ENCODE measurements at regions not wholly inside any gene's neighbourhood (a gene's known extent, or its start where the extent isn't known, plus 50 kb on each side); places are given as distances from the start of the nearest gene placed in this dataset.

DNA sequence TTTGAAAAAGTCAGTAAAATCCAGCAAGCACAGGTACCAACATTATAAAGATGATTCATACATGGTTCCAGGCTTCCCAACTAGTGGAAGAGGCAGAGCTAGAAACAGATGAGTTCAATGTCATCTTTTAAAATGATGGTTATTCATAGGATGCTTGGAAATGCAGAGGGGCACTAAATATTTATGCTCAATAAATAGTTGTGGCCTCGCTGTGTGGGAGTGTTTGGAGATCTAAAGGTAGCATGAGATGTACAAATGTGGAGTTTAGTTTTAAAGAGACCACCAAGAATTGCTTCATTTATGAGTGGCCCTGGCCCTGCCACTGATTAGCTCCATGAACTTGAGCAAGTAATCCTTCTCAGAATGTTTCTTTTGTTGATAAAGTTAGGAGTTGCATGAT, 182.2 kb downstream of the ETS1 start:
- dilution Hi-C loops (cut with MboI; ENCODE audit: extremely low pct_ligation_motif_present, low sequenced_read_pairs): no loop called here
- Histone ChIP-seq H3K79me2 (ENCODE audit: control insufficient read depth, insufficient read depth, low read length) (no peaks in the 10 kb centered on the region), H3K4me3 (replicated peaks in 1 of 3; ENCODE audit: insufficient read depth in 1 of 3, low read depth in 1 of 3, low read length in 3 of 3) (no peak overlapping the region), H3K9ac (replicated peaks; ENCODE audit: extremely low read depth, insufficient read depth, low read length) (no peak overlapping the region), H3K4me1 (ENCODE audit: control insufficient read depth, extremely low read depth, insufficient read depth, low read length) (no peaks in the 10 kb centered on the region), H2AFZ (ENCODE audit: low read depth, low read length) (no peak overlapping the region), H3K27me3 (ENCODE audit: control insufficient read depth in 2 of 2, insufficient read depth in 2 of 2, low read length in 2 of 2) (no peaks in the 10 kb centered on the region), H3K9me3 (replicated peaks; ENCODE audit: control insufficient read depth, insufficient read depth, low read length) (no peaks in the 10 kb centered on the region), H3K36me3 (ENCODE audit: control insufficient read depth in 2 of 2, extremely low read depth in 1 of 2, insufficient read depth in 2 of 2, low read length in 2 of 2) (no peaks in the 10 kb centered on the region), H3K9me1 (replicated peaks; ENCODE audit: control insufficient read depth, extremely low read depth, insufficient read depth, low read length) (no peaks in the 10 kb centered on the region), H3K27ac (ENCODE audit: insufficient read depth, low read depth, low read length) (no peak overlapping the region), H4K20me1 (replicated peaks; ENCODE audit: control insufficient read depth, extremely low read depth, insufficient read depth, low read length) (no peaks in the 10 kb centered on the region), H3K4me2 (ENCODE audit: insufficient read depth, low read length) (no peak overlapping the region)
- DNase-seq (ENCODE audit: low read depth, low spot score) (no peak), FAIRE-seq (no peak)
- CTCF ChIA-PET: interaction anchor here (1.2 kb wide), 1 partner anchor 68 kb away, joined by 3 read pairs; no protein-coding TSS in a partner anchor
- POLR2A ChIA-PET: no interaction called here
- BruUV-seq (replicated peaks): no TSS peak
- no peak for TF ChIP-seq JUN (IDR thresholded peaks at IDR 0.05; ENCODE audit: borderline replicate concordance, insufficient read depth, insufficient read length, low read depth)
- no peak for TF ChIP-seq GATA2 (IDR thresholded peaks at IDR 0.05; ENCODE audit: insufficient read depth, insufficient read length, low read depth, low read length)
- TF ChIP-seq MYC (IDR thresholded peaks at IDR 0.05; ENCODE audit: low read depth, low read length): no peak
- TF ChIP-seq POLR2A (IDR thresholded peaks at IDR 0.05; ENCODE audit: low read depth, low read length): no peak
- TF ChIP-seq, protein P1, sequence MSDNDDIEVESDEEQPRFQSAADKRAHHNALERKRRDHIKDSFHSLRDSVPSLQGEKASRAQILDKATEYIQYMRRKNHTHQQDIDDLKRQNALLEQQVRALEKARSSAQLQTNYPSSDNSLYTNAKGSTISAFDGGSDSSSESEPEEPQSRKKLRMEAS (IDR thresholded peaks at IDR 0.05; ENCODE audit: insufficient read depth, insufficient read length): no peak
- intact Hi-C loops (cut with micrococcal nuclease): no loop called here

DNA sequence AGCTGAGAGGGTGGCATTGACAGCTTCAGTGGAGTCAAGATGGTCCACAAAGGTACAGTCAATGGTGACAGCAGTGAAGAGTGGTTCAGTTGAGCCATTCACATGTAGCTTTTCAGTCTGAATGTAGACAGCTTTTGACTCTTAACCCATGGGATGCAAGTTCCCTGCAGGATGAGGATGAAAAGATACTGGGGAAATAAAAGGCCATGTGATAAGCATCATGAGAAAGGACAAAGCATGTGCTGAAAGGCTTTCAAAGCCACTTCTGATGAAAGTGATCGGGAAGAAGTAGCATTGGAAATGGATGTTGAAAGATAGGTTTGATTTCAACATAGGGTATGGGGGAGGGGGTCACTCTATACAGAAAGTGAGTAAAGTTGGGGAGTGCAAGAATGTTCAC, 182.9 kb downstream of the ETS1 start:
- no peaks in the 10 kb centered on the region for H3K27me3 ChIP-seq (ENCODE audit: control insufficient read depth in 2 of 2, insufficient read depth in 2 of 2, low read length in 2 of 2)
- no peaks in the 10 kb centered on the region for H3K36me3 ChIP-seq (ENCODE audit: control insufficient read depth in 2 of 2, extremely low read depth in 1 of 2, insufficient read depth in 2 of 2, low read length in 2 of 2)
- no peaks in the 10 kb centered on the region for H3K79me2 ChIP-seq (ENCODE audit: control insufficient read depth, insufficient read depth, low read length)
- H3K4me3 ChIP-seq (replicated peaks in 1 of 3; ENCODE audit: insufficient read depth in 1 of 3, low read depth in 1 of 3, low read length in 3 of 3): no peak overlapping the region
- ChIA-PET POLR2A (no interaction called here), CTCF (no interaction called here)
- H4K20me1 ChIP-seq (replicated peaks; ENCODE audit: control insufficient read depth, extremely low read depth, insufficient read depth, low read length): no peaks in the 10 kb centered on the region
- peaks cover 5% of the 10 kb centered on the region for H3K4me1 ChIP-seq (ENCODE audit: control insufficient read depth, extremely low read depth, insufficient read depth, low read length)
- H2AFZ ChIP-seq (ENCODE audit: low read depth, low read length): no peak overlapping the region
- H3K27ac ChIP-seq (ENCODE audit: insufficient read depth, low read depth, low read length): no peak overlapping the region
- no peak overlapping the region for H3K9ac ChIP-seq (replicated peaks; ENCODE audit: extremely low read depth, insufficient read depth, low read length)
- dilution Hi-C loops (cut with MboI; ENCODE audit: extremely low pct_ligation_motif_present, low sequenced_read_pairs) (no loop called here), intact Hi-C loops (cut with micrococcal nuclease) (no loop called here)
- TF ChIP-seq, protein P1 (IDR thresholded peaks at IDR 0.05; ENCODE audit: insufficient read depth, insufficient read length): no peak
- TF ChIP-seq POLR2A (IDR thresholded peaks at IDR 0.05; ENCODE audit: low read depth, low read length) (no peak), GATA2 (IDR thresholded peaks at IDR 0.05; ENCODE audit: insufficient read depth, insufficient read length, low read depth, low read length) (no peak), MYC (IDR thresholded peaks at IDR 0.05; ENCODE audit: low read depth, low read length) (no peak), FOS (IDR thresholded peaks at IDR 0.05; ENCODE audit: borderline replicate concordance, insufficient read depth, low read length) (no peak), JUN (IDR thresholded peaks at IDR 0.05; ENCODE audit: borderline replicate concordance, insufficient read depth, insufficient read length, low read depth) (no peak), EZH2 (IDR thresholded peaks at IDR 0.05; ENCODE audit: borderline replicate concordance, low read depth, low read length, severe bottlenecking) (no peak), POLR2AphosphoS5 (IDR thresholded peaks at IDR 0.05; ENCODE audit: insufficient read depth, low read depth, low read length) (no peak)
- TF ChIP-seq, protein P2, sequence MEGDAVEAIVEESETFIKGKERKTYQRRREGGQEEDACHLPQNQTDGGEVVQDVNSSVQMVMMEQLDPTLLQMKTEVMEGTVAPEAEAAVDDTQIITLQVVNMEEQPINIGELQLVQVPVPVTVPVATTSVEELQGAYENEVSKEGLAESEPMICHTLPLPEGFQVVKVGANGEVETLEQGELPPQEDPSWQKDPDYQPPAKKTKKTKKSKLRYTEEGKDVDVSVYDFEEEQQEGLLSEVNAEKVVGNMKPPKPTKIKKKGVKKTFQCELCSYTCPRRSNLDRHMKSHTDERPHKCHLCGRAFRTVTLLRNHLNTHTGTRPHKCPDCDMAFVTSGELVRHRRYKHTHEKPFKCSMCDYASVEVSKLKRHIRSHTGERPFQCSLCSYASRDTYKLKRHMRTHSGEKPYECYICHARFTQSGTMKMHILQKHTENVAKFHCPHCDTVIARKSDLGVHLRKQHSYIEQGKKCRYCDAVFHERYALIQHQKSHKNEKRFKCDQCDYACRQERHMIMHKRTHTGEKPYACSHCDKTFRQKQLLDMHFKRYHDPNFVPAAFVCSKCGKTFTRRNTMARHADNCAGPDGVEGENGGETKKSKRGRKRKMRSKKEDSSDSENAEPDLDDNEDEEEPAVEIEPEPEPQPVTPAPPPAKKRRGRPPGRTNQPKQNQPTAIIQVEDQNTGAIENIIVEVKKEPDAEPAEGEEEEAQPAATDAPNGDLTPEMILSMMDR (IDR thresholded peaks at IDR 0.05; ENCODE audit: extremely low read depth in 1 of 2, insufficient read depth in 1 of 2, low read depth in 1 of 2, low read length in 2 of 2): no peak
- FAIRE-seq (no peak), DNase-seq (ENCODE audit: low read depth, low spot score) (no peak)
- H3K9me1 ChIP-seq (replicated peaks; ENCODE audit: control insufficient read depth, extremely low read depth, insufficient read depth, low read length): no peaks in the 10 kb centered on the region
- no peak overlapping the region for H3K4me2 ChIP-seq (ENCODE audit: insufficient read depth, low read length)
- H3K9me3 ChIP-seq (replicated peaks; ENCODE audit: control insufficient read depth, insufficient read depth, low read length): no peaks in the 10 kb centered on the region
- no TSS peak for BruUV-seq (replicated peaks)

All from endothelial cell of umbilical vein (primary cell).